ENCODE measurements at regions not wholly inside any gene's neighbourhood (a gene's known extent, or its start where the extent isn't known, plus 50 kb on each side); places are given as distances from the start of the nearest gene placed in this dataset.

DNA sequence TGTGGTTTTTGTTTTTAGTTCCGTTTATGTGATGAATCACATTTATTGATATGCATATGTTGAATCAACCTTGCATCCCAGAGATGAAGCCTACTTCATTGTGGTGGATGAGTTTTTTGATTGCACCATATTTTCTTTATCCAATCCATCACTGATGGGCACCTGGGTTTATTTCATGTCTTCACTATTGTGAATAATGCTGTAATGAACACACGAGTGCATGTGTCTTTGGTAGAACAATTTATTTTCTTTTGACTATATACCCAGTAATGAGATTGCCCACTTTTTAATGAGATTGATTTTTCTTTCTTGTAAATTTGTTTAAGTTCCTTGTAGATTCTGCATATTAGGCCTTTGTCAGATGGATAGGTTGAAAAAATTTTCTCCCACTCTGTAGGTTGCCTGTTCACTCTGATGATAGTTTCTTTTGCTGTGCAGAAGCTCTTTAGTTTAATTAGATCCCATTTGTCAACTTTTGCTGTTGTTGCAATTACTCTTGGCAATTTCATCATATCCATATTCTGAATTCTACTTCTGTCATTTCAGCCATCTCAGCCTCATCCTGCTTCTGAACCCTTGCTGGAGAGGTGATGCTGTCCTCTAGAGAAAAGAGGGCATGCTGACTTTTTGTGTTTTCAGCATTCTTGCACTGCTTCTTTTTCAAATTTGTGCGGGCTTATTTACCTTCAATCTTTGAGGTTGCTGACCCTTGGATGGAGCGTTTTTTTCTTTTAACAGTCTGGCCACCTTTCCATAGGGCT, 96.2 kb upstream of the CTAGE1 start:
- TF ChIP-seq, protein P1, sequence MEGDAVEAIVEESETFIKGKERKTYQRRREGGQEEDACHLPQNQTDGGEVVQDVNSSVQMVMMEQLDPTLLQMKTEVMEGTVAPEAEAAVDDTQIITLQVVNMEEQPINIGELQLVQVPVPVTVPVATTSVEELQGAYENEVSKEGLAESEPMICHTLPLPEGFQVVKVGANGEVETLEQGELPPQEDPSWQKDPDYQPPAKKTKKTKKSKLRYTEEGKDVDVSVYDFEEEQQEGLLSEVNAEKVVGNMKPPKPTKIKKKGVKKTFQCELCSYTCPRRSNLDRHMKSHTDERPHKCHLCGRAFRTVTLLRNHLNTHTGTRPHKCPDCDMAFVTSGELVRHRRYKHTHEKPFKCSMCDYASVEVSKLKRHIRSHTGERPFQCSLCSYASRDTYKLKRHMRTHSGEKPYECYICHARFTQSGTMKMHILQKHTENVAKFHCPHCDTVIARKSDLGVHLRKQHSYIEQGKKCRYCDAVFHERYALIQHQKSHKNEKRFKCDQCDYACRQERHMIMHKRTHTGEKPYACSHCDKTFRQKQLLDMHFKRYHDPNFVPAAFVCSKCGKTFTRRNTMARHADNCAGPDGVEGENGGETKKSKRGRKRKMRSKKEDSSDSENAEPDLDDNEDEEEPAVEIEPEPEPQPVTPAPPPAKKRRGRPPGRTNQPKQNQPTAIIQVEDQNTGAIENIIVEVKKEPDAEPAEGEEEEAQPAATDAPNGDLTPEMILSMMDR (IDR thresholded peaks at IDR 0.05; ENCODE audit: insufficient read depth, low read length), result no peak
- TF ChIP-seq, protein P2, sequence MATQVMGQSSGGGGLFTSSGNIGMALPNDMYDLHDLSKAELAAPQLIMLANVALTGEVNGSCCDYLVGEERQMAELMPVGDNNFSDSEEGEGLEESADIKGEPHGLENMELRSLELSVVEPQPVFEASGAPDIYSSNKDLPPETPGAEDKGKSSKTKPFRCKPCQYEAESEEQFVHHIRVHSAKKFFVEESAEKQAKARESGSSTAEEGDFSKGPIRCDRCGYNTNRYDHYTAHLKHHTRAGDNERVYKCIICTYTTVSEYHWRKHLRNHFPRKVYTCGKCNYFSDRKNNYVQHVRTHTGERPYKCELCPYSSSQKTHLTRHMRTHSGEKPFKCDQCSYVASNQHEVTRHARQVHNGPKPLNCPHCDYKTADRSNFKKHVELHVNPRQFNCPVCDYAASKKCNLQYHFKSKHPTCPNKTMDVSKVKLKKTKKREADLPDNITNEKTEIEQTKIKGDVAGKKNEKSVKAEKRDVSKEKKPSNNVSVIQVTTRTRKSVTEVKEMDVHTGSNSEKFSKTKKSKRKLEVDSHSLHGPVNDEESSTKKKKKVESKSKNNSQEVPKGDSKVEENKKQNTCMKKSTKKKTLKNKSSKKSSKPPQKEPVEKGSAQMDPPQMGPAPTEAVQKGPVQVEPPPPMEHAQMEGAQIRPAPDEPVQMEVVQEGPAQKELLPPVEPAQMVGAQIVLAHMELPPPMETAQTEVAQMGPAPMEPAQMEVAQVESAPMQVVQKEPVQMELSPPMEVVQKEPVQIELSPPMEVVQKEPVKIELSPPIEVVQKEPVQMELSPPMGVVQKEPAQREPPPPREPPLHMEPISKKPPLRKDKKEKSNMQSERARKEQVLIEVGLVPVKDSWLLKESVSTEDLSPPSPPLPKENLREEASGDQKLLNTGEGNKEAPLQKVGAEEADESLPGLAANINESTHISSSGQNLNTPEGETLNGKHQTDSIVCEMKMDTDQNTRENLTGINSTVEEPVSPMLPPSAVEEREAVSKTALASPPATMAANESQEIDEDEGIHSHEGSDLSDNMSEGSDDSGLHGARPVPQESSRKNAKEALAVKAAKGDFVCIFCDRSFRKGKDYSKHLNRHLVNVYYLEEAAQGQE (IDR thresholded peaks at IDR 0.05; ENCODE audit: insufficient replicate concordance, low read depth), result no peak
- TF ChIP-seq POLR2AphosphoS5 (IDR thresholded peaks at IDR 0.05; ENCODE audit: low read depth), result no peak
- TF ChIP-seq GABPA (IDR thresholded peaks at IDR 0.05; ENCODE audit: low read depth), result no peak
- no peak for TF ChIP-seq SPI1 (IDR thresholded peaks at IDR 0.05; ENCODE audit: borderline replicate concordance, low read depth)

Measured in HL-60 (cell line).